ENCODE measurements at regions not wholly inside any gene's neighbourhood (a gene's known extent, or its start where the extent isn't known, plus 50 kb on each side); places are given as distances from the start of the nearest gene placed in this dataset.

DNA sequence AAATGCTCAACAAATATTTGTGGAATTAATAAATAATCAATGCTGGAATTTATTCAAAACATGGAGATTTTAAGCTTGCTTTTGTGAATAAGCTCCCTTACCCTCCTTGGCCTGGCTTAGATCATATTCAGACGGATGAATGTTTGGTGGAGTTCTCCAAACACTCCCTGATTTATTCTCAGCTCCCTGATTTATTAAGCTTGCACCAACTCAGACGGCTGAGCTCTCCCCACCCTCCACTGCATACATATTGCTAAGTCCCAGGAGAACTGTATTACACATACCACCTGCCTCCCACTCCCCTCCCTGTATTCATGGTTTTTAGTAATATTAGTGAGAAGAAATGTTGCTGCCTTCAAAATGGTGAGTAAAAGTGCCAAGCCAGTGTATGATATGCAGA lies 1057.5 kb downstream of the SORCS3 start:
- Histone ChIP-seq H3K79me2 (ENCODE audit: control insufficient read depth in 1 of 2, insufficient read depth in 2 of 2, low read length in 2 of 2) (no peaks in the 10 kb centered on the region), H3K27ac (ENCODE audit: low read depth, low read length) (no peak overlapping the region), H3K4ac (replicated peaks; ENCODE audit: insufficient read length, low read depth, low read length) (no peak overlapping the region), H2BK120ac (replicated peaks; ENCODE audit: low read depth, low read length) (no peak overlapping the region), H3K14ac (ENCODE audit: insufficient read length) (no peak overlapping the region), H4K91ac (replicated peaks; ENCODE audit: insufficient read length, low read length) (no peak overlapping the region), H3K27me3 (replicated peaks in 1 of 4; ENCODE audit: control insufficient read depth in 3 of 4, extremely low read depth in 1 of 4, insufficient read depth in 3 of 4, low read length in 3 of 4) (peaks cover 1 to 14% (median 12%) of the 10 kb centered on the region in 4 experiments; a peak in 5 of 7 replicates), H3K9me3 (ENCODE audit: insufficient read depth in 2 of 2, low read depth in 1 of 2, low read length in 1 of 2) (no peaks in the 10 kb centered on the region), H4K8ac (ENCODE audit: extremely low read depth, insufficient read depth, low read length) (no peak overlapping the region), H2BK5ac (ENCODE audit: low read depth, low read length) (no peak overlapping the region), H3K4me3 (ENCODE audit: extremely low read depth in 1 of 4, insufficient read depth in 2 of 4, low read depth in 3 of 4, low read length in 4 of 4) (no peak overlapping the region), H2BK20ac (ENCODE audit: low read length) (no peak overlapping the region), H3K18ac (ENCODE audit: extremely low read depth, low read length) (no peak overlapping the region), H3K4me1 (replicated peaks in 1 of 4; ENCODE audit: control insufficient read depth in 3 of 4, insufficient read depth in 4 of 4, low read length in 3 of 4) (peaks cover 0 to 9% (median 3%) of the 10 kb centered on the region in 4 experiments; a peak in 4 of 7 replicates), H3K9ac (replicated peaks in 1 of 4; ENCODE audit: extremely low read depth in 1 of 4, low read depth in 3 of 4, low read length in 3 of 4) (no peak overlapping the region), H3K4me2 (ENCODE audit: insufficient read depth in 1 of 2, low read depth in 2 of 2, low read length in 2 of 2) (no peak overlapping the region), H3K56ac (replicated peaks; ENCODE audit: insufficient read length, low read depth, low read length) (no peak overlapping the region), H4K20me1 (replicated peaks in 1 of 2; ENCODE audit: control insufficient read depth in 1 of 2, insufficient read depth in 2 of 2, low read length in 2 of 2) (peaks cover 0 to 1% of the 10 kb centered on the region in 2 experiments), H3K23me2 (ENCODE audit: low read depth, low read length) (no peaks in the 10 kb centered on the region), H3K79me1 (ENCODE audit: low read depth, low read length) (no peaks in the 10 kb centered on the region), H4K5ac (ENCODE audit: insufficient read length, low read depth, low read length) (no peak overlapping the region), H2BK12ac (ENCODE audit: low read depth, low read length) (no peak overlapping the region), H2BK15ac (ENCODE audit: low read length) (no peak overlapping the region), H2AFZ (ENCODE audit: low read length) (no peak overlapping the region), H3K36me3 (ENCODE audit: control insufficient read depth in 2 of 4, insufficient read depth in 4 of 4, low read length in 3 of 4) (no peaks in the 10 kb centered on the region), H2AK5ac (ENCODE audit: low read depth, low read length) (no peak overlapping the region), H3K23ac (ENCODE audit: insufficient read length) (no peak overlapping the region)
- POLR2A ChIA-PET (ENCODE audit: partially characterized antibody) = no interaction called here
- WGBS, 2 experiments (ENCODE audit: extremely low coverage in 1 of 2, insufficient coverage in 1 of 2, insufficient read length in 1 of 2, insufficient replicate concordance in 2 of 2, low coverage in 1 of 2, low lambda C conversion rate in 2 of 2, missing lambda C conversion rate in 1 of 2) = 67% methylated on average over 2 of the region's 2 CpGs; no CpG with 5 or more reads in 1 of the 2 experiments
- CTCF ChIA-PET (ENCODE audit: partially characterized antibody) = interaction anchor here (0.8 to 2.0 kb wide), 2 partner anchors 275 to 635 kb away, joined by 3 to 4 read pairs; no protein-coding TSS in a partner anchor
- DNase-seq (ENCODE audit: low read depth in 1 of 2, low spot score in 2 of 2) (no peak), FAIRE-seq (no peak)
- TF ChIP-seq POLR2AphosphoS5 (IDR thresholded peaks at IDR 0.05; ENCODE audit: low read depth, low read length) (no peak), TBP (IDR thresholded peaks at IDR 0.05; ENCODE audit: low read depth, low read length) (no peak), CREB1 (IDR thresholded peaks at IDR 0.05) (no peak)
